Ecto neural progenitor cell (in vitro differentiated cells): ENCODE measurements at regions not wholly inside any gene's neighbourhood (a gene's known extent, or its start where the extent isn't known, plus 50 kb on each side); places are given as distances from the start of the nearest gene placed in this dataset.

ENCODE experiments used
- DNase-seq: peaks from one replicate; pipeline ENCODE4 v3.0.0-alpha.2; 2018; ENCODE audit warnings: low spot score

DNA sequence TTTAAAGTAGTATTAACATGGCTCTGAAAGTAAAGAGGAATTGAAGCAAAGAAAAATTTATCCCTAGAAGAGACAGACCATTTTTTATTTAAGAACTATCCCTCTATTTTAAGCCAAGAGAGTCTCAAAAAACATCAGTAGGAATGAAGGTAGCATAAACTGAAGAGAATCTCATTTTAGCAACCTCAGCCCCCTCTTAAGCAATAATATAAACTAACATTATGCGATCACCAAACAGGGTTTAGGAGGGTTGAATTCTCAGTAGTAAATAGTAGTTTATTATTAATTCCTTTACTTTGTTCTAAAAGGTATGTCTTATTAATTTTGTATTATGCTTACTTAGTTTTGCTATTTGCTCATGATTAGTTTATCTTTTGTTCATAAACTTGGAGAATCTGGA is 287.4 kb downstream of the CDK5RAP2 start:
- no peak for DNase-seq

DNA sequence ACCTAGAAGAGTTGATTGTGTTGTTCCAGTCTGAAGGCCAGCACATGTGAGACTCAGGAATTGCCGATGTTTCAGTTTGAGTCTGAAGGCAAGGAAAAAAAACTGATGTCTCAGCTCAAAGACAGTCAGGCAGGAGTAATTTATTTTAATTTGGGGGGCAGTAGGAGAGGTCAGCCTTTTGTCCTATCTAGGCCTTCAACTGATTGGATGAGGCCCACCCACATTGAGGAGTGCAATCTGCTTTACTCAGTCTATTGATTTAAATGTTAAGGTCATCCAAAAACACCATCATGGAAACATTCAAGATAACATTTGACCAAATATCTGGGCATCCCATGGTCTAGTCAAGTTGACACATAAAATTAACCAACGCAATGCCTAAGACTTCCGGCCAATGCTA is 288.9 kb downstream of the CDK5RAP2 start:
- DNase-seq = no peak

DNA sequence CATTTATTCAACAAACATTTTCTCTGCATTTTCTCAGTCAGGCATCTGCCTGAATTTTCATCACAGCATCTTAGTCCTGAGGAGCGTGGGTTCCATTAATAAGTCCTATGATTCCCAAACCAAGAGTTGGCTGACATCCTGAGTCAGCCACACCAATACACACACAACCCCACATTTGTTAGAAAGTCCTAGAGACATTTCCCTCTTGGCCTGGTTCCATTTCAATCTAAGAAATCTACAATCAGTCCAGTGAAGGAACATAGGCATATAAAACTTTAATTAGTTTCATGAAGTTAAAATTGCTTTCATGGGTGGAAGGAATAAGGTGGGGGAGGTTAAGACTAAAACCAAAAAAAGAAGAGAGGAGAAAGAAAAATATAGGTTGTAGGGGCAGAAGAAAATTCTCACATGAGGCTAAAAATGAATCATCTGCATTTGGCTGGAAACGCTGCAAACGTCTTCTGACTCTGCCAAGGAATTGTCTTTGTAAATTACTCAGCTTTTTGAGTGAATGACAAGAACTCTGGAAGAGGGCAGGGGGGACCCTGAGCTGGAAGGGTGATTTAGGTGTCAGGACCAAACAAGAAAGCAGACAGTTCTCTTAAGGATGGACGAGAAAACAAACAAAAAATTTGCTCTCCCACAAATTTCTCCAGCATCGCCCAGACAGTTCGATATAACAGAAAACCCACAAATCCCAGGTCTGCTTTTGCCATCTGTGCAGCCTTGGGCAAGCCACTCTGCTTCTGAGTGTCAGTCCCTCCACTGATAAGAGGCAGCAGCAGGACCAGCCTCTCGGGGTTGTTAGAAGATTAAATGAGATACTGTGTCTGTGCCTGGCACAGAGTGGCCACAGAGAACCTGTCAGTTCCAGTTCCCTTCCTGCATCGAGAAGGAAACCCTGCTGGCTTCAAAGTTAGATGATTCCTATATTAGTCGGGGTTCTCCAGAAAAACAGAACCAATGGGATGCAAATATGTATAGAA is 289.7 kb downstream of the CDK5RAP2 start:
- DNase-seq = no peak

DNA sequence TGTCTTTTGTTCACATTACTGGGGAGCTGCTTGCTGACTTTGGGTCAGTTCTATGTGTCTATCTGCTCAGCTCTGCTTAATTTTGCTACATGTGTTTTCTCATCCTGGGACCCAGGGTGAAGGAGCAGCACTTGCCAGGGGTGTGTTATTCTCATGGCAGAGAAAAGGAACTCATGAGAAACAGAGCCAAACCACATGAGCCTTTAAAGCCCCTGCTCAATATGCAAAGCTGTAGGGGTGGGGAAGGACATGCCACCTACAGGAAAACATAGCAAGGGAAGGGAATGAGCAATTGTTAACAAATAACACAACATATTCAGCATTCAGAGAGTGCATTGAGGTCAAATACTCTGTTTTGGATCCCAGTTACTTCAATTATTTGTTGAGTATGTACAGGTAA is 290.9 kb downstream of the CDK5RAP2 start:
- no peak for DNase-seq

DNA sequence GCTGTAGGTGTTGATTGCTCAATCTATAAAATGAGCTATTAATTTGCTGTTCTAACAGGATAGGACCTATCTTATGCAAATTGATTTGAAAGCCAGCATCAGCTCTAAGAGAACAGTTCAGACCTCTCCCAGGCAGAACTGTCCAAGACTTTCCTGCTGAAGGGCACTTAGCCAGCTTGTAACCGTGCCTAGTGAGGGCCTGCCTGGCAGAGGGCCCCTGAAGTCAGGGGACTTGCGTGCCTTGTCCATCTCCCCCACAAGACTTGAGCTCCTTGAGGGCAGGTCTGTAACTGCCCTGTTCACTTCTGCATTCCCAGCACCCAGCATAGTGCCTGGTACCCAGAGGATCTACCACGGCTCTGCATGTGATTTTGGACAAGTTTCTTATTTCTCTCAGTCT is 293.4 kb downstream of the CDK5RAP2 start:
- no peak for DNase-seq

DNA sequence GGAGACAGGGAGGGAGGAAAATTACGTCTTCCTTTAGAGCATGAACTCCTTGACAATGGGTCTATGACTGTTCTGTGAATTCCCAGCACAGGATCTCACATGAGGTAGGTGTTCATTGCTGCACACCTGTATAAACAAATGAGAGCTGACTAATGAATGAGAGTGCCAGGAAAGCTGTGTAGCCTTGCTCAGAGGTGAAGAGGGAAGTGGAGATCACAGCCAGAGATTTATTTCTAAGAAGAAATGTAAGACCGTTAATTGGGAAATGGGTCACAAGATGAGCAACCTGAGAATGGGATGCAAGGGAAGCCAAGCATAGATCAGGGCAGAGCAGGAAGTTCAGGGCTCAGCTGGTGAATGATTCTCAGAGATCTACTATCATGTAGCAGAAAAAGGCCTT is 295.1 kb downstream of the CDK5RAP2 start:
- DNase-seq = no peak

DNA sequence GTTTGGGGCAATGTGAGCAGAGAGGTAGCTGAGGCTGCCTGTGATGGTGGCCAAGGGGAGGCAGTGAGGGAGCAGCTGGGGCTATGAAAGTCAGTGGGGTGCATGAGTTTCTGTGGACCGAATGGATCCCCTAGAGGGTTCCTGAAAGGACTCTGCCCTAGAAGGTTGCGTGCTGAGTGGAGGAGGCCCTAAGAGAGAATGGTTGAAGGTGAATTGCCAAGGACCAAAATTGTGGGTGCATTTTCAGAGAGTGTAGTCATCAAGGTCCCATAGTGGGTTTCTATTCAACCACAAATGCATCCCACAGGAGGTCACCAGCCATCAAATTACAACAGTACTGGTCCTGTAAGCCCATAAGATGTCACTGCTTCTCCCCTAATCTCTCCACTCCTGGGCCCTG is 298.3 kb downstream of the CDK5RAP2 start:
- no peak for DNase-seq

DNA sequence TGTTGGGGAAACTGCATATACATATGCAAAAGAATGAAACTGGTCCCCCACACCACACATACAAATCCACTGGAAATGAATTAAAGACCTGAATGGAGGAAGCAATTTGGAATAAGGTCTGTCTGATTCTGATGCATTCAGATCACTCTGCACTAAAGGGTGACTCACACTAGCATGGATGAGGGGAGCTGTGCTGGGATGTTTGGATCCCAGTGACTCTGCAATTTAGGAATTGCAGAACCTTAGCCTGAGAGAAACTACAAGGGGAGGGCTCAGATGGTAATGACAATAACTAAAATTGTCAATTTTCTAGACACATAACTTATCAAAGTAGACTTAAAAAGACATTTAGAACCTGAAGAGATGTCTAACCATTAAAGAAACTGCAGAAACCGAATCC is 312.0 kb downstream of the CDK5RAP2 start:
- DNase-seq = no peak

DNA sequence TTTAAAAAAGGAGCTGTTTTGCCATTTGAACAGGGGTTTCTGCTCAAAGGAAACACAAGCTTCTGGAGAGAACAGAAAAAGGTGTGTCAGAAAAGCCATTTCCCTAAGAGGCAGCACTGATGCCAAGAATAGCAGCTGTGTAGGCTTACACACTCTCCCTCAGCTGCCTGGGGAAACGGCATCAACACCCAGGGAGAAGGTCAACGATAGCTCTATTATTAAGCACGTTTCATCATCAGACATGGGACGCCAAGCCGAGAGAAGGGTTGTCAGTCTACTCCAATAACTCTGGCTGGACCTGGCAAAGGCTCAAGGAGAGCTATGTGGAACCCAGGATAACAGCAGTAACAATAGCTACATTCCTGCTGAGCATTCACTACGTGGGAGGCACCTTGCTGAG is 314.2 kb downstream of the CDK5RAP2 start:
- no peak for DNase-seq

DNA sequence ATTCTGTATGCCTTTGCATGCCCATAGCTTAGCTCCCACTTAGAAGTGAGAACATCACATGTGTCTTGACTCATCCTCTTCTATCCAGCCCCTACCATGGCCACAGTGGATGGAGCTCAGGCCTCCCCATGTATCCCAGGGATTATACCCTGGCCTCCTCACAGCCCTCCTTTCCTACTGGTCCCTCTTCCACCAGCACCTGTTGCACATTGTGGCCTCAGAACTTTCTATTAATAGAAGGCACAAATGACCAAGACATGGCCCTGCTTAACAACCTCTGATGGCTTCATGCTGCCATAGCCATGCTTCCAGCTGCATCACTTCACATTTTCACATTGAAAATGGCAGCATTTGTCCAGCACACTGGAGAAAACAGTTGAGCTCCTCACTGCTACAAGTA is 315.4 kb downstream of the CDK5RAP2 start:
- DNase-seq = no peak

DNA sequence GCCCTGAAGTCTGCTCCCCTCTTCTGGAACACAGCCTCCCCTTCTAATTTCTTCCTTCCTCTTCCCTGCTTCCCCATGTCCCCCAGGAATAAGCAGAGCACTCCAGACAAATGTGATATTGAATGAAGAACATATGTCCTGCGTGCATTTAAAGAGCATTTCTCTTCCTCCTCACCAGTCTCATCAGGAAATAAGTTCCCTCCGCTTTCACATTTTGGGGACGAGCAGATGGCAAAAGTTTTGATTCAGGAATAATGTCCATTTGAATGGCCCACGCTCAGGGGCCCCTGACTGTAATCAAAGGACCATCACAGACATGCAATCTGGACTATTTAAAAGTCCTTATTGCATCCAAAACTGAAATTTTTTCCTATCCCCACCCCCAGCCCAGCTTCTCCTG is 316.1 kb downstream of the CDK5RAP2 start:
- DNase-seq = no peak

DNA sequence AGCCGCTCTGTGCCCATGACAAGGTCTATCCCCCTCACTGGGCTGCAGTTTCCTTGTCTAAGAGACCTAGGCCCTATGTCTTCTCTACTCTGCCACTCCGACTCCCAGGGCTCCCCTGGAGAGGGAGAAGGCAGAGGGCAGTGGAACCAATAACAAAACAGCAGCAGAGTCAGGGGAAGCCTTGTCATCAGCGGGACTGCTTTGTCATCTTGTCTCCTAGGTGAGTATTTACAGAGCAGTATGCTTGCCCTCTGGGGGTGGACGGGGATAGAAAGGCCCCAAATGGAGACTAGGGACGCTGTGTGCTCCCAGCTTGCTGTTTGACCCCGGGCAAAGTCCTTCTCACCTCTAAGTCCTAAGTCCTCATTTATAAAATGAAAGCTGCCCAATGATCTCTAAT is 318.5 kb downstream of the CDK5RAP2 start:
- no peak for DNase-seq

DNA sequence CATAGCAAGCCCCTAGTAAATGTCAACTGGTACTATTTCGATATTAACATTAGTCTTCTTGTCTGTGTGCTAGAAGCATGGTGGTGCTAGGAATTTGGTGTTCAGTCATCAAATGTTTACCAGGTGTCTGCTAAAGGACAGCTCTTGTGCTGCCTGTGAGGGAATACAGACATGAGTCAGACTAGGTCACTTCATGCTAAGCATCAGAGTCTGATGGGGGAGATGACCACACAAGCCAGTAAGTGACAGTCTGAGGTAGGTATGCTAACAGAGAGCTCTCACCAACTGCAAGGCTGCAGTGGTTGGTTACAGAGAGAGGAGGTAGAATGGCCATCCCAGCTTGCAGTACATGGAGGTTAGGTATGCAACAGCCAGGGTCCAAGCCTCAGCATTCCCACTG is 320.9 kb downstream of the CDK5RAP2 start:
- no peak for DNase-seq

DNA sequence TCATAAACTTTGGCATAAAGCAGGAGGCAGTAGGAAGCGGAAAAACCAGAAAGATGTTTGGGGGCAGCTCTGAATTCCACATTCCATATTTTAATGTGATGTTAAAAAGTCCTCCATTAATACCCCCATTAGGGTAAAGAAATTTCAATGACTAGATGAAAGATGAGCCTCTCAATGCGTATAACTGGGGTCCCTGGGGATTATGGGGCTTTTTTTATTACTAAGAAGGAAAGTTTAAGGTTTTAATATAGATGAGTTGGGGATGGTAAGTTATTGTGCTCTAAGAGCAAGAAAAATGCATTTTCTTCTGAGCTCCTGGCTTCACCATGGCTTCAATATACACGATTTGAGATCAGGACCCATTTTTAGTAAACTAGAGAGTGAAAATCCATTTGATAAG is 321.9 kb downstream of the CDK5RAP2 start:
- no peak for DNase-seq

DNA sequence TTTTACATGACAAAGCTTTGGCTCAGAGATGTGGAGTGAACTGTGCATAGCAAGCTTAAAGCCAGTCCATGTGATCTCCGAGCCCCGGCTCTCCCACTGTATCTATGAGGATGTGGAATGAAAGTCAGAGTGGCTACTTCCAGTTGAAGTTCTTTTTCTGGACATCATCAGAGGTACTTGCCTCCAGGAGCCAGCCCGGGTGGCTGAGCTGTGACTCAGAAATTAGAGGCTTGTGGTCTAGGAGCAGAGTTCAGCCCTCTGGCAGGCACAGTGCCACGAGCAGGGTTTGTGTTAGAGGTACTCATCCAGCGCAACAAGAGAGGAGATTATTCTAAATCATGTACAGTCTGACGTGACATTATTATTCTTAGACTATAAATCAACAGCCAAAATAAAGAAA is 322.5 kb downstream of the CDK5RAP2 start:
- DNase-seq = no peak

DNA sequence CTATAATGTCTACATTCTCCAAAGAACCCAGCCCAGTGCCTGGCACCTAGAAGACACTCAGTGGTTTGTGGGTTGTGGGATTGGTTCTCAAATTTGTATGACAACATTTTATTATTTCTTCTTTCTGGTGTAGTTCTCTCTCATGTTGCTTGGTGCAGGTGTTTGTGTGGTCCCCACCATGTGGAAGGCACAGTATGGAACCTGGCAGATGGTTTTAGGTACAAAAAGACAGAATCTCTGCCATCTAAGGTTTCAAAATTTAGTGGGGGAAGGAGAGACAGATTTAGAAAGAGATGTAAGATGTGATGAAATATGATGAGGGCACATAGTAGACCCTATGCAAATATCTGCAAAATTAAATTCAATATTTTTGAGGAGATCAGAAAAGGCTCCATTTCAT is 323.8 kb downstream of the CDK5RAP2 start:
- no peak for DNase-seq

DNA sequence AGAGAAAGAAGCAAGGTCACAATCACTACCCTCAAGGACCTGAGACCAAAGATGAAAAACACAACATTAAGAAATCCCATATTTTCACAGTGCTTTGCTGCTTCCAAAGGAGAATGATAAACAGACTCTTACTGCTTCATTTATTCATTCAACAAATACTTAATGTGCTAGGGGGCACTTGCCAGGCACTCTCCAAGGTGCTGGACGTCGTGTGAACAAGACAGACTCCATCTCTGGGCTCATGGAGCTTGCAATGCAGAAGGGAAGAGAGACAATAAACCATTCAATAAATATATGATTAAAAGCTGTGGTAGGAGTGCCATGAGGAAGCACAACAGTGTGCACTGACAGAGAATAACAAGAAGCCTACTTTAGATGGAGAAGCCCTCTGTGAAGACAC is 327.7 kb downstream of the CDK5RAP2 start:
- no peak for DNase-seq

DNA sequence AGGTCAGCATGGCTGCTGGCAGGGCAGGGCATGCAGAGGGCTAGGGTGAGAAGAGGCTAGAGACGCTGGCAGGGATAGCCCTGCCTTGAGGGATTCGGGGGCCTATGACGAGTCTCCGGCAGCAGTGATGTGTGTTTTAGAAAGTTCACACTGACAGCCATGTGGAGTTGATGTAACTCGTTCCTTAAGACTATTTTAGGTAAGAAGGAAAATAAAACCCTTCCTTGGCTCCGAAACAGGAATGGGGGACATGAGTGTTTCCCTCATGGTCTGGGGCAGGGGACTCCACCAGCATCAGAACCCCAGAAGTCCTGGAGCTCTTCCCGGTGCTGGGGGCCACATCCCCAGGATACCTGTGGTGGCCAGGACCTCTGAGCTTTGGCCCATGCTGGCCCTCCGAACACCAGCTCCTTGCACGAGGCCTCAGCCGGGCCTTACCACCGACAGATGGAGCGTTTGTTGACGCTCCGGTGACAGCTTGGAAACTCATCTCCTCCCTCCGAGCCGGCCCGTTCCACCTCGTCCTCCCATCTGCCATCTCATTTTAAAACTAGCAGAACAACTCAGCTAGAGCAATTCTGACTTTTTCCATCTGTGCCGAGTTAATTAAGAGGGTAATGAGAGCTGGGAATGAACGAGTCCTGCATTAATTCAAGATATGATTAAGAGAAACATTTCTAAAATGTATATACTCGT is 337.7 kb downstream of the CDK5RAP2 start:
- DNase-seq = no peak

DNA sequence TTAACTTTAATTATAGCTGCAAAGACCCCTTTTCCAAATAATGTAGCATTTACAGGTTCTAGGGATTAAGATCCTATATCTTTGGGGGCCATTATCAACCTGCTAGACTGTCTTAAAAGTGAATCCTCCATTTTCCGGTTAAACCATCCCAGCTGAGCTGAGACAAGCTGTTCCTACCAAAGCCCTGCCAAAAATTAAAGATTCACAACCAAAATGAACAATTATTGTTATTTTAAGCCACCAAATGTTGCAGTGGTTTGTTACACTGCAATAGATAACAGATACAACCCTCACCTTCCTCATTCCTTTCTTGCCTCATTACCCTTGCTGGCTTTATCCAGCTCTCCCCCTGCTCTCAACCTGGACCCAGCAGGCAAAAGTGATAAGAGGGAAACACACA is 343.4 kb downstream of the CDK5RAP2 start:
- no peak for DNase-seq

DNA sequence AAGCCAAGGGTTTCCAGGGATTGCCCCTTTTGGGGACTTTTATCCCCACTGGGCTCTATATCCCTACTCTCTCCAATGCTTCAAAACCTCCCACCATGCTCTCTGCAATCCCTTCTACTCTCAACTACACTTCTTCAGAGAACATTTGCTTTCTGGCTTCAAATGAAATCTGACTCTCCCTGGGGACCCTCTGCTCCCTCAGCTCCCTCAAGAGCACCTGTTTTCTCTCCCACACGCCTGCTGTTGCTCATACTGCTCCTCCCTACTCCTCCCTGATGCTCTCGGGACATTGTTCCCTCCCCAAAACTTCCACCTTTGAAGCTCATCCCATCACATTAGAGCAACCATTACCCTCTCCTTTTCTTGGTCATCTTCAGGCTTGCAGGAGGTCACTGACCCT is 344.9 kb downstream of the CDK5RAP2 start:
- no peak for DNase-seq

DNA sequence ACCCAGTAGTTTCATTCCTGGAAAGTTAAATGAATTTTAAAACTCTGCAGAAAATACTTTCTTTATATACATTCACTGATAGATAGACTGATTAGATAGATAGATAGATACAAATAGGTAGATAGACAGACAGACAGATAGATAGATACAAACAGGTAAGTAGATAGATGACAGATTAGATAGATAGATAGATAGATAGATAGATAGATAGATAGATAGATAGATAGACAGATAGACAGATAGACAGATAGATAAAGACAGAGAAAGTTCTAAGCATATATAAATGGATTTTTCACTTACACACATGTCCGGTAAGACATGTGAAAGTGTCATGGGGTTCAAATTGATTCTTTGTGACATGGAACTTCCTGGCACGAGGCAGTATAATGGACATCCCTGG is 349.7 kb downstream of the CDK5RAP2 start:
- no peak for DNase-seq

DNA sequence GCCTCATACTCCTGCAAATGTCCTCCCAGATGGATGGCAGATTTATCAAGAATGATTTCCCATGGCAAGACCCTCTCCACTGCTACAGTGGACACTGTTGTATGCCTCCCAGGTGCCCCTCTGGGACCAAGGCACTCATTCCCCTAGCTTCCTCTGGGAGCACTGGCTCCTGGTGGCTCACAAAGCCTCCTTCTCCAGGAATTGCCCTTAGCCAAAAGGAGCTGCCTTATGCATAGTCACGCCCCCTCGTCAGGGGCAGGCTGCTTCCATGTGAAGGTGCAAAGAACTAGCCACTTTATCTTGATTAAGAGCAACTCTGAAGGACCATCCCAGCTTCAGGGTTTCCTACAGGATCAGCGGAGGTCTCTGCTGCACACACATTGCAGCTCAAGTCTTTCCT is 358.1 kb downstream of the CDK5RAP2 start:
- DNase-seq = no peak

DNA sequence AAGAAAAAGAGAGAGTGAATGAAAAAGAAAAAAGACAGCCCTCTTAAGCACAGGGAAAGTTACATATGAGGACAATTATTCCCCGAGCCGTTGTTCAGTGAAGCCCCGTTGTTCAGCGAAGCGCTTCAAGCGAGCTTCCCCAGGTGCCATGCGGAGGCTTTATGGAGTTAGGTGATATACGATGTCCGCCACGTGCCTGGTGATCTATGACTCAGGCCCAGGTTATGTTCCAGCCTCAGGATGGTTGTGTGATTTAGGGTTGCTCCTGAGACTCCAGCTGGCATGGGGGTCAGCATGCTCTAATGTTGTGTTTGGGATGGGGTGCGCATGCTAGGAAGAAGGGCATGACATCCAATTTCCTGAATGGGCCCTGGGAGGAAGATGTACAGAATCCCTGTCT is 365.6 kb downstream of the CDK5RAP2 start:
- no peak for DNase-seq

DNA sequence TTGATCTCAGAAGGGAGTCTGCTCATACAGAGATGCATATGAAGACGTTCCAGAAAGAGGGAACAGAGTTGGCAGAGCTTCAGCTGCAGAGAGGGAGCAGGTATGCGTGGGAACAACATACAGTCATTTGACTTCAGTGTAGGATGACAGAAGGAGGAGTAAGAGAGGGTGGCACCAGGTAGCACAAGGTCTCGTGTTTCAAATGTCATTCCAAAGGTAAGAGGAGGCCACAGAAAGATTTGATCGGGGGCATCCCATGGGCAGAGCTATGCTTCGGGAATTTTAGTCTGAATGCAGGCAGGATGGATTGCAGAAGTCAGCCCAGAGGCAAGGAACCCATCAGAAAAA is 367.1 kb downstream of the CDK5RAP2 start:
- DNase-seq = no peak
